ENCODE measurements at regions not wholly inside any gene's neighbourhood (a gene's known extent, or its start where the extent isn't known, plus 50 kb on each side); places are given as distances from the start of the nearest gene placed in this dataset.

GRCh38 chr1:232248276-232248820 lies 381.6 kb downstream of the SIPA1L2 start:
- TF ChIP-seq ISL1 (CRISPR knock-in tag; IDR thresholded peaks at IDR 0.05), result no peak
- no peak for TF ChIP-seq ESRRG (CRISPR knock-in tag; IDR thresholded peaks at IDR 0.05)
- TF ChIP-seq ZFP30 (CRISPR knock-in tag; IDR thresholded peaks at IDR 0.05), result no peak
- TF ChIP-seq RARB (CRISPR knock-in tag; IDR thresholded peaks at IDR 0.05), result no peak
